ENCODE measurements at regions not wholly inside any gene's neighbourhood (a gene's known extent, or its start where the extent isn't known, plus 50 kb on each side); places are given as distances from the start of the nearest gene placed in this dataset.

DNA sequence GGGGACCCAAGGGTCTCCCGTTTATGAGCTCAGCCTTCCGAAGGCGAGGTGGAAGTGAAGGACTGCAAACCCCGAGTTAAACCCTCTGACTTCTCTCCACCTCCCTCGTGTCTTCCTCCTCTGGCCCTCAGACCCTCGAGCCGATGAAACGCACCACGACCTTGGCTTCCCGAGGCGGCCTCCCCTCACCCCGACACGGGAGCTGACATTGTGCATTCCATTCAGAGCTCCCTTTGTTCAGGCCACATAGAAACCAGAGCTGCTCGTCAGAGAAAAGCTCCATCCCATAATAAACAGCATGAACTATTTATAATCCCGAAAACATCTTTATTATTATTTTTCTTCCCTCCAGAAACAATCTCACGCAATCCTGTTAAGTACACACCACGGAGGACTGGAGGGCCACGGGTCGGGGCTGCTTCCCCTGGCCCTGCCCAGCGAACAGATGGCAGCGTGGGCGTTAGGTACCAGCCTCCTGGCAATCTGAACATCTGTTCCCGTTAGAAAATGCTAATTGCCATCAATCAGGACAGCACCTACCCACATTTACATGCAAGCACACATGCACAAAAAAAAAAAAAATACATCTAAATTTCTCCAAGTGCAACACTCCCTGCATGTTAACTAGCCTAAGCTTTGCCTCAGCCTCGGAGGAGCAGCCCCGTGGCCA is 145.7 kb downstream of the RBFOX3 start:
- no peak overlapping the region for H3K4me3 Mint-ChIP-seq
- H3K9me3 Mint-ChIP-seq = no peaks in the 10 kb centered on the region
- no peaks in the 10 kb centered on the region for H3K27me3 Mint-ChIP-seq
- ATAC-seq (replicated peaks; ENCODE audit: extremely low read depth, poor library complexity, severe bottlenecking) (no peak), DNase-seq (ENCODE audit: low spot score in 2 of 2) (no peak)
- no peak overlapping the region for H3K27ac Mint-ChIP-seq (ENCODE audit: low read depth)
- H3K36me3 Mint-ChIP-seq (ENCODE audit: insufficient read depth) = no peaks in the 10 kb centered on the region
- H3K4me1 Mint-ChIP-seq = no peaks in the 10 kb centered on the region

DNA sequence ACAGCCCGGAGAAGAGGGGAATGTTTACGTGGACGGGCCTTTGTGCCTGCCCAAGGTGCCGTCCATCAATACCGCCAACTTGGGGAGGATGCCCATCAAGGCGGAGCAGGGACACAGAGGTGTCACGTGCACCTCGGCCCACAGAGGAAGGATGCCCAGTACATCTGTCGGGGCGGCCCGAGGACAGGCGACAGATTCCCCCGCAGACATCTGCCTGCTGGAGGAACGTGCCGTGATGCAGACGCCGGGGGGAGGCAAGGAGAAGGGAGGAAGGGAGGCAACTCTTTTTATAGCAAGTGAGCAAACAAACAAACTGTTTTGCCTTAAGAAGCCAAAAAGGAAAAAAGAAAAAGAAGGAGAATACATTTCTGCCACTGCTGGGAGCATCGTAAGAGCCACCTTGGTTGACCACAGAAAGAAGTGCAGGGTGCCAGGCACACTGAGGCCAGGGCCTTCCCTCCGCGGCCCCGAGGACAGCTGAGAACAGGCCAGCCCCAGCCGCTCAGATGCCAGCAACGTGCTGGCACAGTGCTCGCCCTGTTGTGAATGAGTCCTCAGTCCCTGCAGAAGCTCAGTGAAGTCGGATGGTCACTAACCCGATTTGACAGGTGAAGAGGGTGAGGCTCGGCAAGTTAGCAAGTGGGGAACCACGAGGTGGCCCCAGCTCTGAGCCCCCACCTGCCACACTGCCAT is 146.4 kb downstream of the RBFOX3 start:
- no peak overlapping the region for H3K4me3 Mint-ChIP-seq
- no peaks in the 10 kb centered on the region for H3K9me3 Mint-ChIP-seq
- DNase-seq (ENCODE audit: low spot score in 2 of 2) (no peak), ATAC-seq (replicated peaks; ENCODE audit: extremely low read depth, poor library complexity, severe bottlenecking) (no peak)
- no peaks in the 10 kb centered on the region for H3K4me1 Mint-ChIP-seq
- no peaks in the 10 kb centered on the region for H3K36me3 Mint-ChIP-seq (ENCODE audit: insufficient read depth)
- H3K27me3 Mint-ChIP-seq = peaks cover under 1% of the 10 kb centered on the region
- no peak overlapping the region for H3K27ac Mint-ChIP-seq (ENCODE audit: low read depth)

DNA sequence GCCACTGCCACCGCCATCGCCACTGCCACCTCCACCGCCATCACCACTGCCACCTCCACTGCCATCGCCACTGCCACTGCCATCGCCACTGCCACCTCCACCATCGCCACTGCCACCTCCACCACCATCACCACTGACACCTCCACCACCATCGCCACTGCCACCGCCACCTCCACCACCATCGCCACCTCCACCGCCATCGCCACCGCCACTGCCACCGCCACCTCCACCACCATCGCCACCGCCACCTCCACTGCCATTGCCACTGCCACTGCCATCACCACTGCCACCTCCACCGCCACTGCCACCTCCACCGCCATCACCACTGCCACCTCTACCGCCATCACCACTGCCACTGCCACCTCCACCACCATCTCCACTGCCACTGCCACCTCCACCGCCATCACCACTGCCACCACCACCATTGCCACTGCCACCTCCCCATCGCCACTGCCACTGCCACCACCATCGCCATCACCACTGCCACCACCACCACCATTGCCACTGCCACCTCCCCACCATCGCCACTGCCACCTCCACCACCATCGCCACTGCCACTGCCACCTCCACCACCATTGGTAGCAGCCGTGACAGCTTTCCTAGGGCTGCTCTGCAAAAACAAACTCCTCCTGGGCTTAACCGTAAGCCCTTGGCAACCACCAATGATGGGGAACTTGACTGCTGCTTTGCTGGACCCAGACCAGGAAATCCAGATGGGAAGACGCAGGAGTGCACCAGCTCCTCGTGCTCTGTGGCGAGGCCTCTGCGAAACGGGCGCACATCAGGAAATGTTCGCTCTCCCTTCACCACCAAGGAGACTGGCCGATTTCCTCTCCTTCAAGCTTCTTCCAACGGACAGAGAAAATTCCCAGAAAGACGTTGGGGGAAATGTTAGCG is 147.2 kb downstream of the RBFOX3 start:
- Mint-ChIP-seq H3K4me3 (no peak overlapping the region), H3K36me3 (ENCODE audit: insufficient read depth) (no peaks in the 10 kb centered on the region), H3K9me3 (no peaks in the 10 kb centered on the region), H3K27ac (ENCODE audit: low read depth) (no peak overlapping the region), H3K27me3 (peaks cover 8% of the 10 kb centered on the region), H3K4me1 (no peaks in the 10 kb centered on the region)
- no peak for DNase-seq (ENCODE audit: low spot score in 2 of 2)
- ATAC-seq (replicated peaks; ENCODE audit: extremely low read depth, poor library complexity, severe bottlenecking) = no peak

DNA sequence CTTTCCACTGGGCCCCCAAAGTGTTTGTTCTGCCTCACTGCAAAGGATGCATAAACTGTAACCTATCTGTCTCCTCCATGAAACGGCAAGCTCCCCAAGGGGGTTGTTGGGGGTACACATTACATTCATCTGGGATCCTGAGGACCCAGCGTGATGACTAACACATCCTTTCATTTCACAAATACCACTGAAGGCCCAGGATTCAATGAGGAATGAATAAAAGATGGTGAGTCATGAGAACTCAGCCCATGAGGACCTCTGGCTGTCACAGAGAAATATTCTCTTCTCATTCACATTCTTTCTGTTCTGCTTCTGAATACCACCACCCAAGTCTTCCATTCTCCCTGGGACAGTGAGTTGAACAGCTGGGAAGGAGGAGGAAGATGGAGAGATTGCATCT is 149.8 kb downstream of the RBFOX3 start:
- Mint-ChIP-seq H3K4me3 (no peak overlapping the region), H3K4me1 (no peaks in the 10 kb centered on the region), H3K27me3 (peaks cover 13% of the 10 kb centered on the region), H3K9me3 (no peaks in the 10 kb centered on the region), H3K36me3 (ENCODE audit: insufficient read depth) (no peaks in the 10 kb centered on the region), H3K27ac (ENCODE audit: low read depth) (no peak overlapping the region)
- DNase-seq (ENCODE audit: low spot score in 2 of 2) (no peak), ATAC-seq (replicated peaks; ENCODE audit: extremely low read depth, poor library complexity, severe bottlenecking) (no peak)

DNA sequence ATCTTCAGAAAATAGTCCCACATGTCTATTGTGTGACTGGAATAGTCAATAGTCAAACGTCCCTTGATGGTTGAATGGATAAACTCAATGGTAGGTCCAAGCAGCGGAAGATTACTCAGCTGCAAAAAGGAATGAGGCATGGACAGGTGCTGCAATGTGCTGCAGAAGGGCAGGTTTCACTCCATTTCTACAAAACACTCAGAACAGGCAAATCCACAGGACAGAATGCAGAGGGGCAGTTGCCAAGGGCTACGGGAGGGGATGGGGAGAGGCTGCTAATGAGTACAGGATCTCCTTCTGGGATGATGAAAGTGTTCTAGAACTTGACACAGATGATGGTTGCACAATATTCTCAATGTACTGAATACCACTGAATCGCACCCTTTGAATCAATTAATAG is 151.0 kb downstream of the RBFOX3 start:
- Mint-ChIP-seq H3K36me3 (ENCODE audit: insufficient read depth) (no peaks in the 10 kb centered on the region), H3K27me3 (peaks cover 24% of the 10 kb centered on the region), H3K4me1 (no peaks in the 10 kb centered on the region), H3K9me3 (no peaks in the 10 kb centered on the region), H3K27ac (ENCODE audit: low read depth) (no peak overlapping the region), H3K4me3 (no peak overlapping the region)
- DNase-seq (ENCODE audit: low spot score in 2 of 2) (no peak), ATAC-seq (replicated peaks; ENCODE audit: extremely low read depth, poor library complexity, severe bottlenecking) (no peak)

DNA sequence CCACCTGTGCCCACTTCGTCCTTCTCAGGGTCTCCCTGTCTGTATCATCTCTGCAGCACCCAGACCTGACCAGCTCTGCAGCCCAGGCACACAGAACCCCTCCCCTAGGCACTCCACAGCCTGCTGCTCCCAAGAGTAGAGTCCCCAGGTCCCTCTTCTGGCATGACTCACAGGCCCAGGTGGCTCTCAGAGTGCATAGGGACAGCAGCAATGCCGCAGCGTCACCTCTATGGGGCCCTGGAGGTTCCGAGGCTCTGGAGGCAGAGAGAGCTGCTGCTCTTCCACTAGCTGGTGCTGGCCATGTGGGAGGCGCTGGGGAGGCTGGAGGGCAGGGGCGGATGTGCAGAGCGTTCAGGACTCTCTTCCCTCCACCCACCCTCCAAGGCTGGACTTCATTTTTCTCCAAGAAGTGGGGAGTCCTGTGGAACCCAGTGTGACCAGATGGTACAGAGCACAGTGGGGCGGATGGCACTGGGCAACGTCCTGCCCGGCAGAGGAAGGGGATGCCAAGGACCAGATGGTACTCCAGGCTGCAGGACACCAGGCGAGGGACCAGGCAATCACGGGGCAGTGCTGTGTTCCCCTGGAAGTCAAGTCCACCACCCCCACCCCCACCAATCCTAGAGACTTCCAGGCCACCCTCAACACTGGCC is 151.7 kb downstream of the RBFOX3 start:
- H3K4me1 Mint-ChIP-seq = no peaks in the 10 kb centered on the region
- peaks cover 32% of the 10 kb centered on the region for H3K27me3 Mint-ChIP-seq
- H3K36me3 Mint-ChIP-seq (ENCODE audit: insufficient read depth) = no peaks in the 10 kb centered on the region
- ATAC-seq (replicated peaks; ENCODE audit: extremely low read depth, poor library complexity, severe bottlenecking) (no peak), DNase-seq (ENCODE audit: low spot score in 2 of 2) (no peak)
- no peak overlapping the region for H3K27ac Mint-ChIP-seq (ENCODE audit: low read depth)
- no peak overlapping the region for H3K4me3 Mint-ChIP-seq
- no peaks in the 10 kb centered on the region for H3K9me3 Mint-ChIP-seq

DNA sequence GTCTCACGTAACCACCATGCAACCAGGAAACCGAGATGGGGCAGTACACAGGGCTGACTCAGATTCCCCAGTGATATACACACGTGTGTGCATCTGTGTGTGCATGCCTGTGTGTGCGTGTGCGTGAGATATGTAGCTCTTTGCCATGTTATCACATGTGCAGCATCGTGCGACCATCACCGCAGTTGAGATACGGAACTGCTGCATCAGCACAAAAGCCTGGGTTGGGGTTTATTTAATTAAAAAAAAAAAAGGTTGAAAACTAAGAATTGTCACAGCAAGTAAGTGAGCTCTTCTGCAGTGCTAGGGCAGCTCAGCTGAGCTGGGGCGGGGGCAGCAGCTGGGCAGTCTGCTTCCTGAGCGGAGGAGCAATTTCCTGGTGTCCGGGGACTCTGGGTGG is 152.5 kb downstream of the RBFOX3 start:
- no peak for DNase-seq (ENCODE audit: low spot score in 2 of 2)
- H3K36me3 Mint-ChIP-seq (ENCODE audit: insufficient read depth) = no peaks in the 10 kb centered on the region
- H3K4me3 Mint-ChIP-seq = no peak overlapping the region
- H3K9me3 Mint-ChIP-seq = no peaks in the 10 kb centered on the region
- no peaks in the 10 kb centered on the region for H3K4me1 Mint-ChIP-seq
- H3K27ac Mint-ChIP-seq (ENCODE audit: low read depth) = no peak overlapping the region
- ATAC-seq (replicated peaks; ENCODE audit: extremely low read depth, poor library complexity, severe bottlenecking) = no peak
- H3K27me3 Mint-ChIP-seq = peaks cover 39% of the 10 kb centered on the region

DNA sequence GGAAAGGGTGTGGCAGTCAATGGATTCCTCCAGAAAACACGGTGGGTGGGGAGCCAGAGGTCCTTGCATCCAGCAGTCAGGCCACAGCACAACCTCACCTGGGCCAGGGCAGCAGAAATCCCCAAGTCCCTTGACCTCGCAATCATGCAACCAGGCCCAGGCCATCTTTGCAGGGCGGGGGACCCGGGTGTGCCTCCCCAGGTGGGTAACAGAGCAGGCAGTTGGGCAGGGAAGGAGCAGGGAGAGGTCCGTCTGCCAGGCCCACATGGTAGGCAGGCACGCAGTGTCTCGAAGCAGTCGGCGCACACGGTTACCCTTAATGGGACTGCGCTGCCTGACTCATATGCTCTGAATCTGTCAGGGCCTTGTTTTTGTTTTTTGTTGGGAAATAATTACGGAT is 153.0 kb downstream of the RBFOX3 start:
- no peak overlapping the region for H3K4me3 Mint-ChIP-seq
- H3K27me3 Mint-ChIP-seq = peaks cover 44% of the 10 kb centered on the region
- no peak for DNase-seq (ENCODE audit: low spot score in 2 of 2)
- no peaks in the 10 kb centered on the region for H3K9me3 Mint-ChIP-seq
- no peaks in the 10 kb centered on the region for H3K4me1 Mint-ChIP-seq
- ATAC-seq (replicated peaks; ENCODE audit: extremely low read depth, poor library complexity, severe bottlenecking) = no peak
- no peaks in the 10 kb centered on the region for H3K36me3 Mint-ChIP-seq (ENCODE audit: insufficient read depth)
- H3K27ac Mint-ChIP-seq (ENCODE audit: low read depth) = no peak overlapping the region

DNA sequence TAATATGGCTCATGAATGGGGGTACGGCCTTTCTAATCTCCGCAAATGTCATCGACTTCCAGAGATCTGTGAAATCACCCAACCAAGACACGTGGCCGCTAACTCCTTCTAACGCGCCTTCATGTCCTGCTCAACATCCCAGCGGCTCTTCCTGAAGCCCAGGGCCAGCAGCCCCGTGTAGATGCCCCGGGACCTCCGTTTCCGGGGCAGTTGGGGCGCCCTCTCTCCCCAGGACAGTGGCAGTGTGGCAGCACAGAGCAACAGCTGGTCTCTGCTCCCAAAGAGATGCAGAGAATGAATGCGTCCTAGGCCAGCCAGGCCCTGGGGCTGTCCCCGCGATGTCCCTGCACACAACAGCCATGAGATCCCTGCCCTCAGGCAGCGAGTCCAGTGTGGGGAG is 153.5 kb downstream of the RBFOX3 start:
- no peak for DNase-seq (ENCODE audit: low spot score in 2 of 2)
- H3K9me3 Mint-ChIP-seq = no peaks in the 10 kb centered on the region

DNA sequence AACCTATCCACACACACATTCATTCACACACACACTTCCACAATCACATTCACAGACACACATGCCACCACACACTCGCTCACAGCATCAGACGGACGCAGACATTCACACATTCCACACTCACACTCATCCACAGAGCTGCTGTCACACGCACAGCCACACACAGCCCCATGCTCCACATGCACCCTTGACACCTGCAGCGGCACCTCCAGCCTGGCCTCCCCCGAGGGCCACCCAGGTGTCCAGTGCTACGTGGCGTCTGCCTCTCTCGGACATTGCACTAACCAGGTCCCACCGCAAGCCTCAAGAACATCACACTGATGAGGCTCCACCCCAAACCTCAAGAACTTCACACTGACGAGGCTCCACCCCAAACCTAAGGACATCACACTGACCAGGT is 155.2 kb downstream of the RBFOX3 start:
- ATAC-seq (replicated peaks; ENCODE audit: extremely low read depth, poor library complexity, severe bottlenecking) = no peak
- Mint-ChIP-seq H3K4me3 (no peak overlapping the region), H3K4me1 (no peaks in the 10 kb centered on the region), H3K36me3 (ENCODE audit: insufficient read depth) (no peaks in the 10 kb centered on the region), H3K9me3 (no peaks in the 10 kb centered on the region), H3K27ac (ENCODE audit: low read depth) (no peak overlapping the region), H3K27me3 (peaks cover 44% of the 10 kb centered on the region)
- no peak for DNase-seq (ENCODE audit: low spot score in 2 of 2)

More for the DNA sequence above, 153.5 kb downstream of the RBFOX3 start:
- H3K36me3 Mint-ChIP-seq (ENCODE audit: insufficient read depth) = no peaks in the 10 kb centered on the region
- peaks cover 44% of the 10 kb centered on the region for H3K27me3 Mint-ChIP-seq
- no peak overlapping the region for H3K4me3 Mint-ChIP-seq
- ATAC-seq (replicated peaks; ENCODE audit: extremely low read depth, poor library complexity, severe bottlenecking) = no peak
- H3K27ac Mint-ChIP-seq (ENCODE audit: low read depth) = no peak overlapping the region
- H3K4me1 Mint-ChIP-seq = no peaks in the 10 kb centered on the region

DNA sequence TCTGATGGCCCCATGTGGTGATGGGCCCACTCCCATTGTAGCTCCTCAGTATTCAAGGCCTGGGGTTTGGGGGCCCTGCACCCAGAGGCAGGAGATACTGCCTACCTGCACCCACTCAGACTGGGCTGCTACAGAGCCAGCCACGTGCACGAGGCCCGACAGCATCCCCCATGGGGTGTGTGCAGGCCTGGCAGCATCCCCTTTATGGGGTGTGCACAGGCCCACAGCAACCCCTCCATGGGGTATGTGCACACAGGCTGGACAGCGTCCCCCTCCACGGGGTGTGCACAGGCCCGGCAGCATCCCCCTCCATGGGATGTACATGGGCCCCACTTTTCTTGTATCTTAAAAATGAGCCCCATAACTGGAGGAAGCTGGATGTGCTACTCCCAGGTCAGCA is 156.0 kb downstream of the RBFOX3 start:
- Mint-ChIP-seq H3K4me3 (no peak overlapping the region), H3K36me3 (ENCODE audit: insufficient read depth) (no peaks in the 10 kb centered on the region), H3K4me1 (no peaks in the 10 kb centered on the region), H3K27me3 (peaks cover 50% of the 10 kb centered on the region), H3K9me3 (no peaks in the 10 kb centered on the region), H3K27ac (ENCODE audit: low read depth) (no peak overlapping the region)
- DNase-seq (ENCODE audit: low spot score in 2 of 2) (no peak), ATAC-seq (replicated peaks; ENCODE audit: extremely low read depth, poor library complexity, severe bottlenecking) (no peak)

DNA sequence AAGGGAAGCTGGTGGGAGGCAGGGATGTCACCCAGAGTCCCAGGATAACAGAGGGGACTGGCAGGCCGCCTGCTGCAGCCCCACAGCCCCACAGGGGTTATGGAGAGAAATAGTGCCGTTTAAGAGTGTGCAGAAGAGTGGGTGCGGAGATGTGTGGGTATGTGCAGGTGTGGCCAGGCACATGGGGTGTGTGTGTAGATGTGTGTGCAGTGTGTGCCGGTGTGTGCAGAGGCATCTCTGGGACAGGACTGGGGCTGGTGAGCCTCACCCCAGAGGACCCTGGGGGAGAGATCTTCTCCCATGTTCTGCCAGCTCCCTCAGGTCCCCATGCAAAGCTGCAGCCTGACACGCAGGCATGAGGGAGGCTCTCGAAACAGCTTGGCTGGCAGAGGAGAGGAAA is 157.4 kb downstream of the RBFOX3 start:
- DNase-seq (ENCODE audit: low spot score in 2 of 2) = no peak
- Mint-ChIP-seq H3K4me1 (no peaks in the 10 kb centered on the region), H3K36me3 (ENCODE audit: insufficient read depth) (no peaks in the 10 kb centered on the region)

More for the DNA sequence above, 157.4 kb downstream of the RBFOX3 start:
- ATAC-seq (replicated peaks; ENCODE audit: extremely low read depth, poor library complexity, severe bottlenecking) = no peak
- H3K9me3 Mint-ChIP-seq = no peaks in the 10 kb centered on the region
- H3K27me3 Mint-ChIP-seq = peaks cover 52% of the 10 kb centered on the region
- no peak overlapping the region for H3K27ac Mint-ChIP-seq (ENCODE audit: low read depth)
- no peak overlapping the region for H3K4me3 Mint-ChIP-seq
